ENCODE measurements at regions not wholly inside any gene's neighbourhood (a gene's known extent, or its start where the extent isn't known, plus 50 kb on each side); places are given as distances from the start of the nearest gene placed in this dataset.

GRCh38 chr1:166626711-166627110 lies 212.6 kb upstream of the POGK start:
- Histone ChIP-seq H4K20me1 (ENCODE audit: insufficient read depth, low read length) (no peaks in the 10 kb centered on the region), H3K4me1 (ENCODE audit: insufficient read depth, low read length) (no peaks in the 10 kb centered on the region), H3K9me3 (ENCODE audit: insufficient read depth, low read depth, low read length) (no peaks in the 10 kb centered on the region), H3K79me2 (ENCODE audit: insufficient read depth, low read length) (no peaks in the 10 kb centered on the region), H3K4me3 (ENCODE audit: insufficient read depth, low read depth, low read length) (no peak overlapping the region), H3K9ac (ENCODE audit: low read length) (no peak overlapping the region), H3K27ac (ENCODE audit: low read depth, low read length) (no peak overlapping the region), H2AFZ (ENCODE audit: low read depth, low read length) (no peak overlapping the region), H3K36me3 (ENCODE audit: insufficient read depth, low read length) (no peaks in the 10 kb centered on the region), H3K4me2 (ENCODE audit: low read length) (no peak overlapping the region), H3K27me3 (ENCODE audit: insufficient read depth, low read length) (no peaks in the 10 kb centered on the region)
- H3K4me1 Mint-ChIP-seq (ENCODE audit: low read depth, unreplicated experiment): no peaks in the 10 kb centered on the region
- H3K27ac Mint-ChIP-seq (ENCODE audit: unreplicated experiment): no peak overlapping the region
- H3K36me3 Mint-ChIP-seq (ENCODE audit: low read depth, unreplicated experiment): no peaks in the 10 kb centered on the region
- H3K4me3 Mint-ChIP-seq (ENCODE audit: unreplicated experiment): no peak overlapping the region
- FAIRE-seq: no peak
- H3K9me3 Mint-ChIP-seq (ENCODE audit: unreplicated experiment): no peaks in the 10 kb centered on the region
- no peaks in the 10 kb centered on the region for H3K27me3 Mint-ChIP-seq (ENCODE audit: low read depth, unreplicated experiment)
- TF ChIP-seq EZH2 (IDR thresholded peaks at IDR 0.05; ENCODE audit: insufficient read depth, low read length): no peak
- no peak for TF ChIP-seq CTCF (IDR thresholded peaks at IDR 0.05; ENCODE audit: insufficient read depth, low read depth, low read length)
- no peak for DNase-seq (ENCODE audit: low read depth)

- Mint-ChIP-seq H3K36me3 (ENCODE audit: low read depth, unreplicated experiment) (no peaks in the 10 kb centered on the region), H3K4me3 (ENCODE audit: unreplicated experiment) (no peak overlapping the region)
Observed at GRCh38 chr1:166627558-166627957, 211.7 kb upstream of the POGK start.

More at GRCh38 chr1:166627558-166627957, 211.7 kb upstream of the POGK start:
- Histone ChIP-seq H3K4me3 (ENCODE audit: insufficient read depth, low read depth, low read length) (no peak overlapping the region), H3K79me2 (ENCODE audit: insufficient read depth, low read length) (no peaks in the 10 kb centered on the region), H3K36me3 (ENCODE audit: insufficient read depth, low read length) (no peaks in the 10 kb centered on the region), H3K9ac (ENCODE audit: low read length) (no peak overlapping the region), H3K9me3 (ENCODE audit: insufficient read depth, low read depth, low read length) (no peaks in the 10 kb centered on the region), H3K27ac (ENCODE audit: low read depth, low read length) (no peak overlapping the region), H4K20me1 (ENCODE audit: insufficient read depth, low read length) (no peaks in the 10 kb centered on the region), H3K4me2 (ENCODE audit: low read length) (no peak overlapping the region), H3K4me1 (ENCODE audit: insufficient read depth, low read length) (no peaks in the 10 kb centered on the region), H2AFZ (ENCODE audit: low read depth, low read length) (no peak overlapping the region), H3K27me3 (ENCODE audit: insufficient read depth, low read length) (no peaks in the 10 kb centered on the region)
- H3K27me3 Mint-ChIP-seq (ENCODE audit: low read depth, unreplicated experiment): no peaks in the 10 kb centered on the region
- no peak for DNase-seq (ENCODE audit: low read depth)
- FAIRE-seq: no peak
- no peaks in the 10 kb centered on the region for H3K4me1 Mint-ChIP-seq (ENCODE audit: low read depth, unreplicated experiment)
- H3K9me3 Mint-ChIP-seq (ENCODE audit: unreplicated experiment): no peaks in the 10 kb centered on the region
- TF ChIP-seq EZH2 (IDR thresholded peaks at IDR 0.05; ENCODE audit: insufficient read depth, low read length) (no peak), CTCF (IDR thresholded peaks at IDR 0.05; ENCODE audit: insufficient read depth, low read depth, low read length) (no peak)
- H3K27ac Mint-ChIP-seq (ENCODE audit: unreplicated experiment): no peak overlapping the region
